Cardiac fibroblast (primary cell): ENCODE measurements at regions not wholly inside any gene's neighbourhood (a gene's known extent, or its start where the extent isn't known, plus 50 kb on each side); places are given as distances from the start of the nearest gene placed in this dataset.

ENCODE experiments used
- DNase-seq, 2 donors: peaks; one replicate each; pipeline versions ENCODE4 v3.0.0 to v3.0.0-alpha.2; 2010; ENCODE audit warnings: low read depth in 2 of 2
- H3K4me3 ChIP-seq, 2 donors: replicated peaks in 1 of 2; 1 replicate in 1 of 2; 2 replicates in 1 of 2; pipeline ENCODE4 v1.5.1; 2011; ENCODE audit warnings: low read depth in 2 of 2, low read length in 2 of 2, mild to moderate bottlenecking in 2 of 2, moderate library complexity in 1 of 2
- TF ChIP-seq, protein P1 (sequence below): IDR thresholded peaks from one replicate; pipeline ENCODE4 v1.5.1; 2011; ENCODE audit warnings: low read depth, mild to moderate bottlenecking, low read length, inconsistent platforms

DNA sequence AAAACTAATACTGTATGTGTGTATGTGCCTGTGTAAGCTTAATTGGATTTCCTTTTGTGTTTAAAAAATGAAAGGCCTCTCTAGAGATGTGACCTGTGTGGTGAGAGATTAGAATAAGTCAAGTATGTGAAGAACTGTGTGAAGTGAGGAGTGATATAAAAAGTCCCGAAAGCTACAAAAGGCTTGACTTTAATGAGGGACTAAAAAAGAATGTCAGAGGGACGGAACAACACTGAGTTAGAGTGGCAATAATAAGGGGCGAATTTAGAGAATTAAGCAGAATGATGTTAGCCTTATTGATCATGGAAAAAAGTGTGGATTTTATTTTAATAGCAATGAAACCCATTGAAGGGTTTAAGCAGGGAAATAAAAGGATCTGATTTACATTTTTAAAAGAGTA, 1281.2 kb upstream of the ADGRB3 start:
- H3K4me3 ChIP-seq = no peak overlapping the region
- TF ChIP-seq, protein P1, sequence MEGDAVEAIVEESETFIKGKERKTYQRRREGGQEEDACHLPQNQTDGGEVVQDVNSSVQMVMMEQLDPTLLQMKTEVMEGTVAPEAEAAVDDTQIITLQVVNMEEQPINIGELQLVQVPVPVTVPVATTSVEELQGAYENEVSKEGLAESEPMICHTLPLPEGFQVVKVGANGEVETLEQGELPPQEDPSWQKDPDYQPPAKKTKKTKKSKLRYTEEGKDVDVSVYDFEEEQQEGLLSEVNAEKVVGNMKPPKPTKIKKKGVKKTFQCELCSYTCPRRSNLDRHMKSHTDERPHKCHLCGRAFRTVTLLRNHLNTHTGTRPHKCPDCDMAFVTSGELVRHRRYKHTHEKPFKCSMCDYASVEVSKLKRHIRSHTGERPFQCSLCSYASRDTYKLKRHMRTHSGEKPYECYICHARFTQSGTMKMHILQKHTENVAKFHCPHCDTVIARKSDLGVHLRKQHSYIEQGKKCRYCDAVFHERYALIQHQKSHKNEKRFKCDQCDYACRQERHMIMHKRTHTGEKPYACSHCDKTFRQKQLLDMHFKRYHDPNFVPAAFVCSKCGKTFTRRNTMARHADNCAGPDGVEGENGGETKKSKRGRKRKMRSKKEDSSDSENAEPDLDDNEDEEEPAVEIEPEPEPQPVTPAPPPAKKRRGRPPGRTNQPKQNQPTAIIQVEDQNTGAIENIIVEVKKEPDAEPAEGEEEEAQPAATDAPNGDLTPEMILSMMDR = no peak
- DNase-seq = no peak

DNA sequence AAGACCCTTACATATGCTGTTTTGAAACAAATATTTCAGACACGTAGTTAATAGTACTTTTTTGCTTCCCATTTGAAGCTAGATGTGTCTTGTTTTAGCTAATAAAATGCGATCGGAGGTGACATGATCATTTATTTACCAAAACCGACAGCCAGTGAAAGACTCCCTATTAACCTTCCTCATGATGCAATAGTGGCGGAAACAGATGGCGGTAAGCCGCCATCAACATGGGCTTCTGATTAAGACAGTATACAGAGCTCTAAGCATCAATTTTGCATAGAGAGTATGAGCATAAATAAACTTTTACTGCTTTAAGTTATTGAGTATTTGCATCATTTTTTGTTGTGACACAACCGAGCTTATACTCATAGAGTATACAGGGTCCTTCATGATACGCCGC, 1282.4 kb upstream of the ADGRB3 start:
- TF ChIP-seq, protein P1 = no peak
- DNase-seq = no peak
- H3K4me3 ChIP-seq = no peak overlapping the region

- no peak overlapping the region for H3K4me3 ChIP-seq
- DNase-seq = peak in 1 of 2 donors; percentile 15
- TF ChIP-seq, protein P1 = no peak
Measured at GRCh38 chr6:67350729-67351128, 1284.4 kb upstream of the ADGRB3 start.

DNA sequence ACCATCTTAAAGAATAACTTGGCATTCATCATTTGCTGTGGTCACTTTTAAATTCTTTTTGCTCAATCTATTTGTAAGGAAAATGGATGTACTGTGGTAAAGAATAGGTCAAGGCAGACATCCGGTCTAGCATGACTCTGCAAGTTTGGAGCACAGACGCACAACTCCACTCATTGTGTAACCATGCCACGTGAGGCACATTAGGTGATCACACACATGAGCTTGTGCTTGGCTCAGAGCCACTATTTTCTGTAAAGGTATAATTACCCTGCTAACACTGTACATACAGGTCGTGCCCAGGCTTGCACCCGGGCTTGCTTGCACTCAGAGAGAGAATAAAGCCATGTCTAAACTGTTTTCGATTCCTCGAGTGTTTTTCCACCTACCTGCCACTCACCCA, 1289.1 kb upstream of the ADGRB3 start:
- TF ChIP-seq, protein P1 = no peak
- peak in 1 of 2 donors; percentile 53 for DNase-seq
- H3K4me3 ChIP-seq = no peak overlapping the region

- no peak overlapping the region for H3K4me3 ChIP-seq
- DNase-seq = no peak
- TF ChIP-seq, protein P1 = no peak
Measured at GRCh38 chr6:67336014-67336413, 1299.1 kb upstream of the ADGRB3 start.

- TF ChIP-seq, protein P1 = no peak
Measured at GRCh38 chr6:67331304-67331703, 1303.8 kb upstream of the ADGRB3 start.

DNA sequence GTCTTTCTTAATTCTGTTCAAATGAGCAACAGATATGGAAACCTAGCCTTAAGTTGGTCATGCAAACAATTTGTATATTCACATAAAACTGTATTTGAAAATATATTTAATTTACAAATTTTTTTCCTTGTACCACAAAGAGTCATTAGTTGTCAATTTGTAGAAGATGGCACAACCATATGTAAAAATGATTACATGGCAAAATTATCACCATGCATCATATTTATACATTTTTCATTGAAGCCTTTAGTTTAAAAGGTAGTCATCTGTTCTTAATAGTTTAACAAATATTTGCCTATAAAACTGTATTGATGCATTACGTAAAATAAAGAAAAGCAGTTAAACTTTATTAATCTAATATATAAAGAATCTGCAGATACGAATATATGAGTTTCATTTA, 1306.8 kb upstream of the ADGRB3 start:
- TF ChIP-seq, protein P1 = no peak
- DNase-seq = no peak

More at GRCh38 chr6:67331304-67331703, 1303.8 kb upstream of the ADGRB3 start:
- peak in 1 of 2 donors; percentile 74 for DNase-seq
- H3K4me3 ChIP-seq = no peak overlapping the region

More for the DNA sequence above, 1306.8 kb upstream of the ADGRB3 start:
- no peak overlapping the region for H3K4me3 ChIP-seq
